ENCODE measurements at regions not wholly inside any gene's neighbourhood (a gene's known extent, or its start where the extent isn't known, plus 50 kb on each side); places are given as distances from the start of the nearest gene placed in this dataset.
"Not testable (repeated sequence)": the region's sequence is repeated elsewhere in the genome, so short reads cannot be mapped to it uniquely, and the experiment has no call there.

GRCh38 chr11:122405547-122406341 lies 249.8 kb upstream of the UBASH3B start:
- no peak overlapping the region for H3K4me2 ChIP-seq (ENCODE audit: low read length)
- H3K18ac ChIP-seq (ENCODE audit: low read length) = no peak overlapping the region
- H2BK15ac ChIP-seq (replicated peaks; ENCODE audit: low read depth) = no peak overlapping the region
- H2BK120ac ChIP-seq (ENCODE audit: low read depth, low read length) = no peak overlapping the region
- H2BK5ac ChIP-seq (ENCODE audit: low read length) = no peak overlapping the region
- no peaks in the 10 kb centered on the region for H3K79me2 ChIP-seq (ENCODE audit: control insufficient read depth, insufficient read depth, low read length)
- H3K4me1 ChIP-seq (ENCODE audit: control insufficient read depth, low read depth, low read length) = no peaks in the 10 kb centered on the region
- H3K36me3 ChIP-seq (ENCODE audit: control insufficient read depth, insufficient read depth, low read length) = no peaks in the 10 kb centered on the region
- H4K5ac ChIP-seq (ENCODE audit: low read length) = no peak overlapping the region
- no peaks in the 10 kb centered on the region for H3K79me1 ChIP-seq (ENCODE audit: low read length)
- H3K9ac ChIP-seq (ENCODE audit: low read length) = no peak overlapping the region
- H3K4me3 ChIP-seq (ENCODE audit: low read length) = no peak overlapping the region
- WGBS (ENCODE audit: extremely low coverage, insufficient coverage, low lambda C conversion rate) = no CpG with 5 or more reads among the region's 5 CpGs
- no peak overlapping the region for H3K56ac ChIP-seq (ENCODE audit: low read length)
- no peak overlapping the region for H2AK5ac ChIP-seq (ENCODE audit: low read length)
- no peak overlapping the region for H3K23ac ChIP-seq (ENCODE audit: low read length)
- no peaks in the 10 kb centered on the region for H3K27me3 ChIP-seq (ENCODE audit: insufficient read depth, low read length, poor library complexity)
- no peak overlapping the region for H4K8ac ChIP-seq (ENCODE audit: low read depth, low read length)
- H3K27ac ChIP-seq (ENCODE audit: low read depth, low read length) = no peak overlapping the region
- no peak overlapping the region for H3K4ac ChIP-seq (ENCODE audit: low read depth, low read length)
- no peak for DNase-seq

GRCh38 chr11:122404571-122404970 lies 251.0 kb upstream of the UBASH3B start:
- Histone ChIP-seq H2BK120ac (ENCODE audit: low read depth, low read length) (no peak overlapping the region), H3K56ac (ENCODE audit: low read length) (no peak overlapping the region), H2AK5ac (ENCODE audit: low read length) (no peak overlapping the region), H2BK15ac (replicated peaks; ENCODE audit: low read depth) (no peak overlapping the region), H3K18ac (ENCODE audit: low read length) (no peak overlapping the region), H3K36me3 (ENCODE audit: control insufficient read depth, insufficient read depth, low read length) (no peaks in the 10 kb centered on the region), H3K27ac (ENCODE audit: low read depth, low read length) (no peak overlapping the region), H3K4me3 (ENCODE audit: low read length) (no peak overlapping the region), H3K79me2 (ENCODE audit: control insufficient read depth, insufficient read depth, low read length) (no peaks in the 10 kb centered on the region), H3K4me2 (ENCODE audit: low read length) (no peak overlapping the region), H3K9ac (ENCODE audit: low read length) (no peak overlapping the region), H4K5ac (ENCODE audit: low read length) (no peak overlapping the region), H4K8ac (ENCODE audit: low read depth, low read length) (no peak overlapping the region), H3K27me3 (ENCODE audit: insufficient read depth, low read length, poor library complexity) (no peaks in the 10 kb centered on the region), H3K4me1 (ENCODE audit: control insufficient read depth, low read depth, low read length) (no peaks in the 10 kb centered on the region), H3K79me1 (ENCODE audit: low read length) (no peaks in the 10 kb centered on the region), H3K23ac (ENCODE audit: low read length) (no peak overlapping the region), H2BK5ac (ENCODE audit: low read length) (no peak overlapping the region), H3K4ac (ENCODE audit: low read depth, low read length) (no peak overlapping the region)
- no peak for DNase-seq

- not testable (repeated sequence) for H3K56ac ChIP-seq (ENCODE audit: low read length); H4K5ac ChIP-seq (ENCODE audit: low read length); H3K4ac ChIP-seq (ENCODE audit: low read depth, low read length); H3K27ac ChIP-seq (ENCODE audit: low read depth, low read length); H3K9ac ChIP-seq (ENCODE audit: low read length); H3K23ac ChIP-seq (ENCODE audit: low read length); H2BK15ac ChIP-seq (replicated peaks; ENCODE audit: low read depth); H3K36me3 ChIP-seq (ENCODE audit: control insufficient read depth, insufficient read depth, low read length); DNase-seq; H2AK5ac ChIP-seq (ENCODE audit: low read length); H3K27me3 ChIP-seq (ENCODE audit: insufficient read depth, low read length, poor library complexity); H3K79me2 ChIP-seq (ENCODE audit: control insufficient read depth, insufficient read depth, low read length); H3K4me2 ChIP-seq (ENCODE audit: low read length); H2BK5ac ChIP-seq (ENCODE audit: low read length); H4K8ac ChIP-seq (ENCODE audit: low read depth, low read length); H3K79me1 ChIP-seq (ENCODE audit: low read length); H3K4me1 ChIP-seq (ENCODE audit: control insufficient read depth, low read depth, low read length); H2BK120ac ChIP-seq (ENCODE audit: low read depth, low read length); H3K4me3 ChIP-seq (ENCODE audit: low read length); H3K18ac ChIP-seq (ENCODE audit: low read length)
- no CpG with 5 or more reads among the region's 5 CpGs for WGBS (ENCODE audit: extremely low coverage, insufficient coverage, low lambda C conversion rate)
Measured at GRCh38 chr11:122401581-122401980, 253.9 kb upstream of the UBASH3B start.

- no peaks in the 10 kb centered on the region for H3K79me1 ChIP-seq (ENCODE audit: low read length)
- no peak overlapping the region for H4K5ac ChIP-seq (ENCODE audit: low read length)
- H3K18ac ChIP-seq (ENCODE audit: low read length) = no peak overlapping the region
- H3K36me3 ChIP-seq (ENCODE audit: control insufficient read depth, insufficient read depth, low read length) = no peaks in the 10 kb centered on the region
- H2AK5ac ChIP-seq (ENCODE audit: low read length) = no peak overlapping the region
- no peaks in the 10 kb centered on the region for H3K4me1 ChIP-seq (ENCODE audit: control insufficient read depth, low read depth, low read length)
- no peaks in the 10 kb centered on the region for H3K79me2 ChIP-seq (ENCODE audit: control insufficient read depth, insufficient read depth, low read length)
- no peak for DNase-seq
- H3K27me3 ChIP-seq (ENCODE audit: insufficient read depth, low read length, poor library complexity) = no peaks in the 10 kb centered on the region
- no peak overlapping the region for H3K4me2 ChIP-seq (ENCODE audit: low read length)
- no peak overlapping the region for H4K8ac ChIP-seq (ENCODE audit: low read depth, low read length)
- no CpG with 5 or more reads among the region's 2 CpGs for WGBS (ENCODE audit: extremely low coverage, insufficient coverage, low lambda C conversion rate)
- no peak overlapping the region for H2BK120ac ChIP-seq (ENCODE audit: low read depth, low read length)
- no peak overlapping the region for H3K27ac ChIP-seq (ENCODE audit: low read depth, low read length)
- H3K56ac ChIP-seq (ENCODE audit: low read length) = no peak overlapping the region
- H3K9ac ChIP-seq (ENCODE audit: low read length) = no peak overlapping the region
- H2BK5ac ChIP-seq (ENCODE audit: low read length) = no peak overlapping the region
- H2BK15ac ChIP-seq (replicated peaks; ENCODE audit: low read depth) = no peak overlapping the region
- no peak overlapping the region for H3K4ac ChIP-seq (ENCODE audit: low read depth, low read length)
- H3K4me3 ChIP-seq (ENCODE audit: low read length) = no peak overlapping the region
- no peak overlapping the region for H3K23ac ChIP-seq (ENCODE audit: low read length)
Measured at GRCh38 chr11:122399375-122399774, 256.1 kb upstream of the UBASH3B start.

- Histone ChIP-seq H3K4me1 (ENCODE audit: control insufficient read depth, low read depth, low read length) (no peaks in the 10 kb centered on the region), H2BK15ac (replicated peaks; ENCODE audit: low read depth) (no peak overlapping the region), H3K79me1 (ENCODE audit: low read length) (no peaks in the 10 kb centered on the region), H4K5ac (ENCODE audit: low read length) (no peak overlapping the region), H3K27me3 (ENCODE audit: insufficient read depth, low read length, poor library complexity) (no peaks in the 10 kb centered on the region), H2AK5ac (ENCODE audit: low read length) (no peak overlapping the region), H2BK120ac (ENCODE audit: low read depth, low read length) (no peak overlapping the region), H3K4me3 (ENCODE audit: low read length) (no peak overlapping the region), H3K9ac (ENCODE audit: low read length) (no peak overlapping the region), H3K79me2 (ENCODE audit: control insufficient read depth, insufficient read depth, low read length) (no peaks in the 10 kb centered on the region), H3K56ac (ENCODE audit: low read length) (no peak overlapping the region), H3K4ac (ENCODE audit: low read depth, low read length) (no peak overlapping the region), H3K23ac (ENCODE audit: low read length) (no peak overlapping the region), H3K18ac (ENCODE audit: low read length) (no peak overlapping the region), H3K4me2 (ENCODE audit: low read length) (no peak overlapping the region), H3K27ac (ENCODE audit: low read depth, low read length) (no peak overlapping the region), H2BK5ac (ENCODE audit: low read length) (no peak overlapping the region), H3K36me3 (ENCODE audit: control insufficient read depth, insufficient read depth, low read length) (no peaks in the 10 kb centered on the region), H4K8ac (ENCODE audit: low read depth, low read length) (no peak overlapping the region)
- no CpG with 5 or more reads among the region's 2 CpGs for WGBS (ENCODE audit: extremely low coverage, insufficient coverage, low lambda C conversion rate)
- DNase-seq = no peak
Measured at GRCh38 chr11:122398851-122399250, 256.7 kb upstream of the UBASH3B start.

GRCh38 chr11:122398167-122398566 lies 257.4 kb upstream of the UBASH3B start:
- Histone ChIP-seq H3K79me2 (ENCODE audit: control insufficient read depth, insufficient read depth, low read length) (no peaks in the 10 kb centered on the region), H4K5ac (ENCODE audit: low read length) (no peak overlapping the region), H3K4me3 (ENCODE audit: low read length) (no peak overlapping the region), H3K23ac (ENCODE audit: low read length) (no peak overlapping the region), H4K8ac (ENCODE audit: low read depth, low read length) (no peak overlapping the region), H3K27me3 (ENCODE audit: insufficient read depth, low read length, poor library complexity) (no peaks in the 10 kb centered on the region), H3K18ac (ENCODE audit: low read length) (no peak overlapping the region), H3K36me3 (ENCODE audit: control insufficient read depth, insufficient read depth, low read length) (no peaks in the 10 kb centered on the region), H3K4ac (ENCODE audit: low read depth, low read length) (no peak overlapping the region), H3K56ac (ENCODE audit: low read length) (no peak overlapping the region), H3K79me1 (ENCODE audit: low read length) (no peaks in the 10 kb centered on the region), H2BK120ac (ENCODE audit: low read depth, low read length) (no peak overlapping the region), H2BK15ac (replicated peaks; ENCODE audit: low read depth) (no peak overlapping the region), H3K27ac (ENCODE audit: low read depth, low read length) (no peak overlapping the region), H2AK5ac (ENCODE audit: low read length) (no peak overlapping the region), H3K4me2 (ENCODE audit: low read length) (no peak overlapping the region), H3K9ac (ENCODE audit: low read length) (no peak overlapping the region), H3K4me1 (ENCODE audit: control insufficient read depth, low read depth, low read length) (no peaks in the 10 kb centered on the region), H2BK5ac (ENCODE audit: low read length) (no peak overlapping the region)
- DNase-seq = no peak
- WGBS (ENCODE audit: extremely low coverage, insufficient coverage, low lambda C conversion rate) = no CpG with 5 or more reads among the region's 1 CpG

Measured in mesendoderm (in vitro differentiated cells).